IMR-90 (cell line): ENCODE measurements at regions not wholly inside any gene's neighbourhood (a gene's known extent, or its start where the extent isn't known, plus 50 kb on each side); places are given as distances from the start of the nearest gene placed in this dataset.

Source experiments
- ATAC-seq: fragments of 200-7000 bp; cut with Tn5 transposase; 2 replicates; pipeline ENCODE4 v1.9.1; 2020; ENCODE audit warnings: low read depth, mild to moderate bottlenecking, moderate library complexity
- BruUV-seq: library from RNA; stranded (reverse); fragments of 400-500 nt; replicated peaks from 2 replicates; lab custom pipeline; 2021; lab: Mats Ljungman, UMichigan
- CTCF ChIA-PET: fragments of 300-600 bp; formaldehyde crosslinking; extraction: SDS; loops from one replicate; lab custom pipeline; 2021; ENCODE audit warnings: antibody characterized with exemption; lab: Yijun Ruan, JAX
- POLR2A ChIA-PET: fragments of 300-600 bp; sonication (Branson Sonifier 250); formaldehyde crosslinking; loops from one replicate; lab custom pipeline; 2022; ENCODE audit warnings: antibody characterized with exemption; ENCODE audit not compliant: unreplicated experiment; lab: Charles Lee
- DNase-seq: peaks from one replicate; pipeline ENCODE4 v3.0.0; 2013
- H2AFZ ChIP-seq: replicated peaks from 2 replicates; pipeline ENCODE3; 2013; ENCODE audit warnings: low read length, mild to moderate bottlenecking; ENCODE audit not compliant: poor library complexity
- H2AK5ac ChIP-seq: 2 replicates; pipeline ENCODE4 v1.6.1; 2013; ENCODE audit warnings: low read depth, low read length, inconsistent platforms
- H2AK9ac ChIP-seq: replicated peaks from 2 replicates; pipeline ENCODE3; 2013; ENCODE audit warnings: mild to moderate bottlenecking, low read depth, low read length, moderate library complexity; ENCODE audit not compliant: poor library complexity
- H2BK120ac ChIP-seq: 2 replicates; pipeline ENCODE4 v1.6.1; 2013; ENCODE audit warnings: low read depth, low read length, inconsistent platforms
- H2BK15ac ChIP-seq: 3 replicates; pipeline ENCODE4 v1.6.1; 2013; ENCODE audit warnings: low read depth, low read length, inconsistent platforms
- H2BK20ac ChIP-seq: 2 replicates; pipeline ENCODE4 v1.6.1; 2013; ENCODE audit warnings: low read depth, mild to moderate bottlenecking, inconsistent platforms, low read length, moderate library complexity
- H2BK5ac ChIP-seq: 2 replicates; pipeline ENCODE4 v1.6.1; 2013; ENCODE audit warnings: mild to moderate bottlenecking, low read depth, low read length, inconsistent platforms; ENCODE audit not compliant: poor library complexity, severe bottlenecking
- H3K14ac ChIP-seq: replicated peaks from 2 replicates; pipeline ENCODE4 v1.6.1; 2013; ENCODE audit warnings: low read depth, low read length, inconsistent platforms
- H3K18ac ChIP-seq: 2 replicates; pipeline ENCODE4 v1.6.1; 2013; ENCODE audit warnings: low read depth, low read length, control low read depth
- H3K23ac ChIP-seq: 2 replicates; pipeline ENCODE4 v1.6.1; 2013; ENCODE audit warnings: low read depth, low read length, inconsistent platforms
- H3K27ac ChIP-seq: 2 replicates; pipeline ENCODE4 v1.5.1; 2013; ENCODE audit warnings: mild to moderate bottlenecking, control low read depth, low read length; ENCODE audit not compliant: insufficient read depth
- H3K27me3 ChIP-seq: 2 replicates; pipeline ENCODE4 v1.6.1; 2013; ENCODE audit warnings: low read length; ENCODE audit not compliant: control insufficient read depth, insufficient read depth
- H3K36me3 ChIP-seq: 2 replicates; pipeline ENCODE4 v1.6.1; 2013; ENCODE audit warnings: low read length, mixed read lengths; ENCODE audit not compliant: control insufficient read depth, insufficient read depth
- H3K4ac ChIP-seq: 2 replicates; pipeline ENCODE4 v1.6.1; 2013; ENCODE audit warnings: low read depth, low read length, inconsistent platforms
- H3K4me1 ChIP-seq: 2 replicates; pipeline ENCODE4 v1.6.1; 2013; ENCODE audit warnings: low read length, mixed read lengths; ENCODE audit not compliant: control insufficient read depth, insufficient read depth
- H3K4me2 ChIP-seq: 2 replicates; pipeline ENCODE4 v1.6.1; 2013; ENCODE audit warnings: low read depth, mild to moderate bottlenecking, control low read depth, low read length, moderate library complexity
- H3K4me3 ChIP-seq: 2 replicates; pipeline ENCODE4 v1.5.1; 2013; ENCODE audit warnings: low read depth, mild to moderate bottlenecking, control low read depth, low read length, moderate library complexity; ENCODE audit not compliant: insufficient read depth
- H3K56ac ChIP-seq: 2 replicates; pipeline ENCODE4 v1.6.1; 2013; ENCODE audit warnings: low read length, inconsistent platforms; ENCODE audit not compliant: insufficient read depth; ENCODE audit errors: extremely low read depth
- H3K79me1 ChIP-seq, 2 experiments: 2 replicates each; pipeline ENCODE4 v1.6.1; 2013; ENCODE audit warnings: low read length in 2 of 2, inconsistent platforms in 1 of 2, low read depth in 1 of 2
- H3K9ac ChIP-seq: 2 replicates; pipeline ENCODE4 v1.6.1; 2013; ENCODE audit warnings: low read depth, low read length, control low read depth
- H3K9me1 ChIP-seq: 2 replicates; pipeline ENCODE4 v1.6.1; 2013; ENCODE audit warnings: low read length, inconsistent platforms; ENCODE audit not compliant: insufficient read depth
- H3K9me3 ChIP-seq: 2 replicates; pipeline ENCODE4 v1.6.1; 2013; ENCODE audit warnings: low read length; ENCODE audit not compliant: control insufficient read depth, insufficient read depth
- H4K20me1 ChIP-seq: 2 replicates; pipeline ENCODE4 v1.6.1; 2013; ENCODE audit warnings: low read length, inconsistent platforms; ENCODE audit not compliant: insufficient read depth
- H4K5ac ChIP-seq: 2 replicates; pipeline ENCODE4 v1.6.1; 2013; ENCODE audit warnings: mild to moderate bottlenecking, low read depth, low read length, control low read depth
- H4K8ac ChIP-seq, 2 experiments: 2 replicates each; pipeline ENCODE4 v1.6.1; 2013; ENCODE audit warnings: low read depth in 2 of 2, low read length in 2 of 2, control low read depth in 1 of 2, inconsistent platforms in 1 of 2
- H4K91ac ChIP-seq: 2 replicates; pipeline ENCODE4 v1.6.1; 2013; ENCODE audit warnings: low read depth, low read length, inconsistent platforms; ENCODE audit not compliant: insufficient read depth
- FOS ChIP-seq: fragments of 150-350 bp; IDR thresholded peaks from 2 replicates; pipeline ENCODE4 v1.6.1; 2016; ENCODE audit warnings: low read depth, low read length
- MXI1 ChIP-seq: IDR thresholded peaks from 2 replicates; pipeline ENCODE4 v1.6.1; 2012; ENCODE audit warnings: low read depth, mild to moderate bottlenecking, low read length, moderate library complexity, borderline replicate concordance
- NFE2L2 ChIP-seq: fragments of 150-350 bp; IDR thresholded peaks from 2 replicates; pipeline ENCODE4 v1.6.1; 2016; ENCODE audit warnings: low read depth, mild to moderate bottlenecking, low read length
- RCOR1 ChIP-seq: IDR thresholded peaks from 2 replicates; pipeline ENCODE4 v1.6.1; 2012; ENCODE audit warnings: mild to moderate bottlenecking, low read length, improper control_type of control experiment; ENCODE audit not compliant: insufficient replicate concordance
- WGBS, 2 experiments: methylation state at CpG; one replicate each; pipeline versions ENCODE4 v1.1.5 to v1.1.7; 2013; ENCODE audit warnings: missing lambda C conversion rate in 2 of 2; ENCODE audit not compliant: insufficient read length in 1 of 2; ENCODE audit errors: extremely low coverage in 2 of 2; 5-methylcytosine and 5-hydroxymethylcytosine counted together
- dilution Hi-C: fragments of 300-500 bp; cut with HindIII; formaldehyde crosslinking; loops from one replicate; pipeline ENCODE4 v1.14.3; 2018; ENCODE audit warnings: low sequenced_read_pairs; ENCODE audit not compliant: unreplicated experiment
- in situ Hi-C: fragments of 300-500 bp; cut with MboI; formaldehyde crosslinking; loops from 3 replicates; pipeline ENCODE4 v1.14.3; 2019; ENCODE audit warnings: low sequenced_read_pairs, inconsistent platforms, mixed read lengths
- intact Hi-C: fragments of 100-400 bp; cut with micrococcal nuclease; formaldehyde crosslinking; loops from 2 replicates; pipeline ENCODE4 v1.10.0; 2022

DNA sequence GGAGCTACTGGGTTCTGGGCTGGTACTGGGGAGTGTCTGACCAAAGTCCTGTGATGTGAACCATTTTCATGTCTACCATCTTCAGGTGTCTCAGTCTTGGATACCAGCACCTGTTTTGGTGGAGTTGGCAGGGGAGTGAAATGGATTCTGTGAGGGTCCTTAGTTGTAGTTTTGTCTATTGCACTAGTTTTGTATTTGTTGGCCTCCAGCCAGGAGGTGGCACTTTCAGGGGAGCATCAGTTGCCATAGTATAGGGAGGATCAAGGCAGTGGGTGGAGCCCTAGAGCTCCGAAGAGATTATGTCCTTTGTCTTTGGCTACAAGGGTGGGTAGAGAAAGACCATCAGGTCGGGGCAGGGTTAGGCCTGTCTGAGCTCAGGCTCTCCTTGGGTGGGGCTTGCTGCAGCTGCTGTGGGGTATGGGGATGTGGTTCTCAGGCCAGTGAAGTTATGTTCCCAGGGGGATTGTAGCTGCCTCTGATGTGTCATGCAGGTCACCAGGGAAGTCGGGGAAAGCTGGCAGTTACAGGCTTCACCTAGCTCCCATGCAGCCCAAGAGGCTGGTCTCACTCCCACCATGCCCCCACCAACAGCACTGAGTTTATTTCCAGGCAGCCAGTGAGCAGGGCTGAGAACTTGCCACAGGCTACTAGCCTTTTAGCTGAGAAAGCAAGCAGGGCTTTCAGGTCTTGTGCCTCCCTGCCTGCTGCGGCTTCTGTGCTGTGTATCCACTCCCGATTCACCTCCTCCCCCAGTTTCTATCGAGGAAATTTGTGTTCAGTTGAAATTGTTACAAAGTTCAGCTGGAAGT, 153.1 kb downstream of the ZNF365 start:
- no peak overlapping the region for H3K27ac ChIP-seq
- H2AK9ac ChIP-seq, result no peak overlapping the region
- no peaks in the 10 kb centered on the region for H4K20me1 ChIP-seq
- H3K4ac ChIP-seq, result no peak overlapping the region
- DNase-seq (no peak), ATAC-seq (no peak)
- H4K5ac ChIP-seq, result no peak overlapping the region
- no peak overlapping the region for H2AK5ac ChIP-seq
- BruUV-seq, result no TSS peak
- no peaks in the 10 kb centered on the region for H3K9me1 ChIP-seq
- H3K14ac ChIP-seq, result no peak overlapping the region
- H2AFZ ChIP-seq, result no peak overlapping the region
- no peak overlapping the region for H3K56ac ChIP-seq
- H3K36me3 ChIP-seq, result no peaks in the 10 kb centered on the region
- H3K4me1 ChIP-seq, result no peaks in the 10 kb centered on the region
- intact Hi-C loops, result no loop called here
- H3K79me1 ChIP-seq, result no peaks in the 10 kb centered on the region
- in situ Hi-C loops, result no loop called here
- H2BK20ac ChIP-seq, result no peak overlapping the region
- CTCF ChIA-PET, result interaction anchor here (1.0 kb wide), 1 partner anchor 50 kb away, joined by 4 read pairs; no protein-coding TSS in a partner anchor
- H3K27me3 ChIP-seq, result no peaks in the 10 kb centered on the region; the same call in 1 of the 2 replicates
- no peak overlapping the region for H3K18ac ChIP-seq
- POLR2A ChIA-PET, result no interaction called here
- H4K91ac ChIP-seq, result no peak overlapping the region
- H2BK5ac ChIP-seq, result no peak overlapping the region
- H2BK120ac ChIP-seq, result no peak overlapping the region
- dilution Hi-C loops, result no loop called here
- no peaks in the 10 kb centered on the region for H3K9me3 ChIP-seq
- H3K4me3 ChIP-seq, result no peak overlapping the region
- no peak overlapping the region for H3K9ac ChIP-seq
- WGBS, 2 experiments, result 100% methylated on average over 1 of the region's 6 CpGs; no CpG with 5 or more reads in 1 of the 2 experiments
- TF ChIP-seq NFE2L2 (no peak), RCOR1 (no peak), FOS (no peak), MXI1 (no peak)
- no peak overlapping the region for H3K23ac ChIP-seq
- H3K4me2 ChIP-seq, result no peak overlapping the region
- no peak overlapping the region for H2BK15ac ChIP-seq
- no peak overlapping the region for H4K8ac ChIP-seq
